NCI-H1694 treated with DMSO at 0.1 percent for 48 hours (cell line): ENCODE measurements at regions not wholly inside any gene's neighbourhood (a gene's known extent, or its start where the extent isn't known, plus 50 kb on each side); places are given as distances from the start of the nearest gene placed in this dataset.
"Not testable (repeated sequence)": the region's sequence is repeated elsewhere in the genome, so short reads cannot be mapped to it uniquely, and the experiment has no call there.

Experiments used
- DNase-seq: peaks from one replicate; lab custom pipeline; 2025; lab: John Stamatoyannopoulos, UW

GRCh38 chr2:48220501-48220900 is 94.0 kb upstream of the FOXN2 start:
- DNase-seq, result no peak

- no peak for DNase-seq
Measured at GRCh38 chr2:48221846-48222516, 92.5 kb upstream of the FOXN2 start.

GRCh38 chr2:48227617-48228344 is 86.7 kb upstream of the FOXN2 start:
- no peak for DNase-seq

GRCh38 chr2:48228345-48228684 is 86.2 kb upstream of the FOXN2 start:
- no peak for DNase-seq

- DNase-seq, result no peak
Measured at GRCh38 chr2:48229063-48229462, 85.4 kb upstream of the FOXN2 start.

GRCh38 chr2:48230834-48231233 is 83.6 kb upstream of the FOXN2 start:
- no peak for DNase-seq

- DNase-seq, result no peak
Measured at GRCh38 chr2:48232351-48232750, 82.1 kb upstream of the FOXN2 start.

GRCh38 chr2:48233005-48233404 is 81.5 kb upstream of the FOXN2 start:
- DNase-seq, result no peak

GRCh38 chr2:48233824-48234223 is 80.7 kb upstream of the FOXN2 start:
- DNase-seq, result not testable (repeated sequence)

- DNase-seq, result no peak
Measured at GRCh38 chr2:48235076-48235475, 79.4 kb upstream of the FOXN2 start.

GRCh38 chr2:48238381-48238780 is 76.1 kb upstream of the FOXN2 start:
- DNase-seq, result no peak

GRCh38 chr2:48240912-48241311 is 73.6 kb upstream of the FOXN2 start:
- no peak for DNase-seq

GRCh38 chr2:48247206-48247605 is 67.3 kb upstream of the FOXN2 start:
- no peak for DNase-seq

GRCh38 chr2:48248251-48248933 is 66.1 kb upstream of the FOXN2 start:
- peak; percentile 90 for DNase-seq

GRCh38 chr2:48249025-48249424 is 65.5 kb upstream of the FOXN2 start:
- peak; percentile 96 for DNase-seq

GRCh38 chr2:48249631-48250473 is 64.6 kb upstream of the FOXN2 start:
- peak; percentile 82 for DNase-seq

GRCh38 chr2:48250474-48250844 is 64.0 kb upstream of the FOXN2 start:
- no peak for DNase-seq

GRCh38 chr2:48250943-48251342 is 63.5 kb upstream of the FOXN2 start:
- DNase-seq, result no peak

GRCh38 chr2:48251437-48252148 is 62.9 kb upstream of the FOXN2 start:
- no peak for DNase-seq

- DNase-seq, result no peak
Measured at GRCh38 chr2:48253301-48253700, 61.2 kb upstream of the FOXN2 start.

- no peak for DNase-seq
Measured at GRCh38 chr2:48254839-48255238, 59.6 kb upstream of the FOXN2 start.

GRCh38 chr2:48257456-48257855 is 57.0 kb upstream of the FOXN2 start:
- no peak for DNase-seq
